ENCODE measurements at regions not wholly inside any gene's neighbourhood (a gene's known extent, or its start where the extent isn't known, plus 50 kb on each side); places are given as distances from the start of the nearest gene placed in this dataset.

DNA sequence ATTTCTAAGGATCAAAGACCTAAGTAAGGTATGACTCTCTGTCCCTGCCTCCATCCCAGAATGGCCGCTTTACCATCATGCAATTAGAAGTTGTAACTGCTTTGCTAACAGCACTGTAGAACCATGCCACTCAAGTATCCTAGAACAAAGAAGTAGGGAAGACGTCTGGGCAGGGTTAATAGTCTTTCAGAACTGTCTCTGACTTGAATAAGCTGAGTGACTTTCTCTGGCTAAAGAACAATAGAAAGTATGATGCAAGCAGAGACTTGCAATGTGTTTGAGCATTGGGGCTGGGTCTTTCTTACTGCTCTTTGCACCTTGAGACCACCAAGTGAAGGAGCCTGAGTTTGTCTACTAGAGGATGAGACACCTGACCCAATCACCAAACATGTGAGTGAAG lies 279.6 kb upstream of the JAG1 start (continued):
- TF ChIP-seq THYN1 (CRISPR knock-in tag; IDR thresholded peaks at IDR 0.05; ENCODE audit: borderline replicate concordance, low read depth) (no peak), ZNF414 (CRISPR knock-in tag; IDR thresholded peaks at IDR 0.05) (no peak), ZSCAN22 (CRISPR knock-in tag; IDR thresholded peaks at IDR 0.05) (no peak), RNF219 (CRISPR knock-in tag; IDR thresholded peaks at IDR 0.05) (no peak), SNRNP70 (IDR thresholded peaks at IDR 0.05; ENCODE audit: low read depth, low read length) (no peak), KAT2B (IDR thresholded peaks at IDR 0.05; ENCODE audit: borderline replicate concordance, low read depth, low read length) (no peak), ATAD3A (CRISPR knock-in tag; IDR thresholded peaks at IDR 0.05) (no peak)
- TF ChIP-seq, protein P1, sequence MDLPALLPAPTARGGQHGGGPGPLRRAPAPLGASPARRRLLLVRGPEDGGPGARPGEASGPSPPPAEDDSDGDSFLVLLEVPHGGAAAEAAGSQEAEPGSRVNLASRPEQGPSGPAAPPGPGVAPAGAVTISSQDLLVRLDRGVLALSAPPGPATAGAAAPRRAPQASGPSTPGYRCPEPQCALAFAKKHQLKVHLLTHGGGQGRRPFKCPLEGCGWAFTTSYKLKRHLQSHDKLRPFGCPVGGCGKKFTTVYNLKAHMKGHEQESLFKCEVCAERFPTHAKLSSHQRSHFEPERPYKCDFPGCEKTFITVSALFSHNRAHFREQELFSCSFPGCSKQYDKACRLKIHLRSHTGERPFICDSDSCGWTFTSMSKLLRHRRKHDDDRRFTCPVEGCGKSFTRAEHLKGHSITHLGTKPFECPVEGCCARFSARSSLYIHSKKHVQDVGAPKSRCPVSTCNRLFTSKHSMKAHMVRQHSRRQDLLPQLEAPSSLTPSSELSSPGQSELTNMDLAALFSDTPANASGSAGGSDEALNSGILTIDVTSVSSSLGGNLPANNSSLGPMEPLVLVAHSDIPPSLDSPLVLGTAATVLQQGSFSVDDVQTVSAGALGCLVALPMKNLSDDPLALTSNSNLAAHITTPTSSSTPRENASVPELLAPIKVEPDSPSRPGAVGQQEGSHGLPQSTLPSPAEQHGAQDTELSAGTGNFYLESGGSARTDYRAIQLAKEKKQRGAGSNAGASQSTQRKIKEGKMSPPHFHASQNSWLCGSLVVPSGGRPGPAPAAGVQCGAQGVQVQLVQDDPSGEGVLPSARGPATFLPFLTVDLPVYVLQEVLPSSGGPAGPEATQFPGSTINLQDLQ (CRISPR knock-in tag; IDR thresholded peaks at IDR 0.05) = no peak
